GM23248 (cell line): ENCODE measurements at regions not wholly inside any gene's neighbourhood (a gene's known extent, or its start where the extent isn't known, plus 50 kb on each side); places are given as distances from the start of the nearest gene placed in this dataset.

Experiments
- DNase-seq: peaks from one replicate; pipeline ENCODE4 v3.0.0-alpha.2; 2015
- H2AFZ ChIP-seq: fragments of 200-600 bp; sonication (generic); 2 replicates; pipeline ENCODE4 v1.6.1; 2016; ENCODE audit warnings: antibody characterized with exemption
- H3F3A ChIP-seq: fragments of 200-600 bp; sonication (generic); 2 replicates; pipeline ENCODE4 v1.6.1; 2016; ENCODE audit warnings: mild to moderate bottlenecking, antibody characterized with exemption, mixed run types; ENCODE audit not compliant: insufficient read depth
- H3K27ac ChIP-seq: fragments of 200-600 bp; sonication (generic); 2 replicates; pipeline ENCODE4 v1.5.1; 2016; ENCODE audit warnings: mild to moderate bottlenecking
- H3K27me3 ChIP-seq: fragments of 200-600 bp; sonication (generic); replicated peaks from 2 replicates; pipeline ENCODE4 v1.6.1; 2016; ENCODE audit warnings: mild to moderate bottlenecking; ENCODE audit not compliant: insufficient read depth
- H3K36me3 ChIP-seq: fragments of 200-600 bp; sonication (generic); 2 replicates; pipeline ENCODE4 v1.6.1; 2016; ENCODE audit warnings: low read depth, mild to moderate bottlenecking
- H3K4me1 ChIP-seq: fragments of 200-600 bp; sonication (generic); 2 replicates; pipeline ENCODE4 v1.6.1; 2016; ENCODE audit warnings: mild to moderate bottlenecking; ENCODE audit not compliant: insufficient read depth
- H3K4me2 ChIP-seq: fragments of 200-600 bp; sonication (generic); one replicate; pipeline ENCODE4 v1.6.1; 2016; ENCODE audit warnings: mild to moderate bottlenecking; ENCODE audit not compliant: unreplicated experiment
- H3K4me3 ChIP-seq: fragments of 200-600 bp; sonication (generic); 2 replicates; pipeline ENCODE4 v1.5.1; 2016; ENCODE audit warnings: mild to moderate bottlenecking
- H3K79me2 ChIP-seq: fragments of 200-600 bp; sonication (generic); 2 replicates; pipeline ENCODE4 v1.6.1; 2016; ENCODE audit warnings: mild to moderate bottlenecking; ENCODE audit not compliant: insufficient read depth
- H3K9ac ChIP-seq: fragments of 200-600 bp; sonication (generic); 2 replicates; pipeline ENCODE4 v1.6.1; 2016; ENCODE audit warnings: mild to moderate bottlenecking
- H3K9me2 ChIP-seq: fragments of 200-600 bp; sonication (generic); 2 replicates; pipeline ENCODE4 v1.6.1; 2016; ENCODE audit warnings: mixed run types, mild to moderate bottlenecking, moderate library complexity; ENCODE audit not compliant: insufficient read depth
- H3K9me3 ChIP-seq: fragments of 200-600 bp; sonication (generic); one replicate; pipeline ENCODE4 v1.6.1; 2017; ENCODE audit warnings: low read depth
- H4K20me1 ChIP-seq: fragments of 200-600 bp; sonication (generic); 2 replicates; pipeline ENCODE4 v1.6.0; 2016; ENCODE audit not compliant: insufficient read depth
- EZH2 ChIP-seq: fragments of 200-600 bp; sonication (generic); IDR thresholded peaks from 2 replicates; pipeline ENCODE4 v1.6.1; 2018; ENCODE audit warnings: antibody characterized with exemption, mild to moderate bottlenecking; ENCODE audit not compliant: insufficient read depth, poor library complexity, severe bottlenecking
- EZH2phosphoT487 ChIP-seq: fragments of 200-600 bp; sonication (generic); IDR thresholded peaks from 2 replicates; pipeline ENCODE4 v1.6.1; 2018; ENCODE audit warnings: antibody characterized with exemption, moderate library complexity, mild to moderate bottlenecking, low read depth; ENCODE audit not compliant: insufficient read depth
- WGBS, 2 experiments: methylation state at CpG; one replicate each; pipeline ENCODE4 v1.1.6; 2015 to 2017; ENCODE audit warnings: low lambda C conversion rate in 2 of 2, low coverage in 1 of 2; ENCODE audit errors: missing lambda C conversion rate in 2 of 2; 5-methylcytosine and 5-hydroxymethylcytosine counted together
- in situ Hi-C: fragments of 300-500 bp; cut with MboI; formaldehyde crosslinking; loops from 2 replicates; pipeline ENCODE4 v1.15.0; 2020

DNA sequence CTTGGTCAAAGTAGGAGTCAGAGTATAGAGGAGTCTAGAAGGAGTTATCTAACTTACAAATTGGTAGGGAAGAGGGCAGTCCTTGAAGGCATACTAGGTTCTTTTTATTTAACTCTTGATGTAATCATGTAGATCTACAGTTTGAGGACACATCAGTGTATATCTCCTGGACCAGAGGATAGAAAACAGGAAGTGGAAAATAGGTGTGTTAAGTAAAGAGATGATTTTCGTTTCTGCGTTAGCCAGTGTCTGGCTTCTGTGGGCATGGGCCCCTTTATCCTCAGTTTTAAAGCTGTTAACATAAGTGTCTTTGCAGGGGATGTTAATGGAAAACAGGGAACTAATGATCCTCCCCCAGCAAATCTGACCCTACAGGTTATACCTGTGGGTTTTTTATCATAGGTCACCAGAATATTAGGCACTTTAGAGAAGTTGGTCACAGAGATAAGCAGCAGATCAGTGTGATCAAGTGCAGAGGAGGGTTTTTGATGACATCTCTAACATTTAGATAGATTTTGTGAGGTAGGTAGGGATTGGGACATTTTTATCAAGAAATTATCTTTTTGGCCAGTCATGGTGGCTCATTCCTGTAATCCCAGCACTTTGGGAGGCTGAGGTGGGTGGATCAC is 58.6 kb upstream of the PRSS1 start:
- Histone ChIP-seq H2AFZ (no peak overlapping the region), H3K9me2 (no peaks in the 10 kb centered on the region), H3K9me3 (no peaks in the 10 kb centered on the region), H3F3A (no peaks in the 10 kb centered on the region), H3K27me3 (peaks cover 10% of the 10 kb centered on the region), H3K4me1 (no peaks in the 10 kb centered on the region), H3K27ac (no peak overlapping the region), H4K20me1 (no peaks in the 10 kb centered on the region), H3K36me3 (no peaks in the 10 kb centered on the region), H3K4me2 (no peak overlapping the region), H3K4me3 (no peak overlapping the region), H3K9ac (no peak overlapping the region), H3K79me2 (no peaks in the 10 kb centered on the region)
- in situ Hi-C loops: no loop called here
- DNase-seq: no peak
- 86 to 88% methylated on average over 2 of the region's 2 CpGs for WGBS, 2 experiments
- TF ChIP-seq EZH2phosphoT487 (no peak), EZH2 (no peak)

DNA sequence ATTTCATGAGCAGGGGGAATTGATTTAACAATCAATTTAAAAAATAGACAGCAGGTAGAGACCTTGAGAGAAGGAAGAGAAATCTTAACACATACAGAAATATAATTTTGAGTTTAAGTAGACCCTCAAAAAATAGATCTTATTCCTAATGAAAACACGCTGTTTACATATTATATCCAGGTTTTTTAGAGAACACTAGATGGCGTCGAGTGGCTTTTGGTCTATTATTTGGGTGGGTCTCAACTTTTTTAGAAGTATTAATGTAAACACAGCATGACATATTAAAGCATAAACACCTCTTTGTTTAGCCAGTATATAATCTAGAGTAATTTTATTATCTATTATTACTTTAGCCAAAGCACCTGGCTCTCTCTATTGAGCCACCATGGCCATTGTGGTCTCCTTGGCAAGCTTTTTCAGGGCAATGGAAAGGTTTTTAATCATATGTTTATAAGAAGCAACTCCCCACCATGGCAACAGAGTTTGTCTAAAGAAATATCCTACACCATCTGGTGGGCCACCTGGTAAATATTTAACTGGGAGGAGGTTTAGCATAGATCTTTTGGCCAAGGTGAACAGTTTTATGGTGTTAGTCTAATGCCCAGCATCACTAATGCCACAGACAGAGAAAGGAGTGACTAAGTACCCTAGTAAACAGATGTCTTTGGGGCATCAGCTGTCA is 59.7 kb upstream of the PRSS1 start:
- WGBS, 2 experiments: 21 to 31% methylated on average over 3 of the region's 3 CpGs
- no peaks in the 10 kb centered on the region for H3K9me3 ChIP-seq
- H3K36me3 ChIP-seq: no peaks in the 10 kb centered on the region
- no peak for DNase-seq
- no peak overlapping the region for H3K9ac ChIP-seq
- in situ Hi-C loops: no loop called here
- H4K20me1 ChIP-seq: no peaks in the 10 kb centered on the region
- H3K4me1 ChIP-seq: no peaks in the 10 kb centered on the region
- TF ChIP-seq EZH2phosphoT487 (no peak), EZH2 (no peak)
- no peak overlapping the region for H3K4me3 ChIP-seq
- H3K9me2 ChIP-seq: no peaks in the 10 kb centered on the region
- H2AFZ ChIP-seq: no peak overlapping the region
- no peaks in the 10 kb centered on the region for H3F3A ChIP-seq
- H3K27ac ChIP-seq: no peak overlapping the region
- H3K79me2 ChIP-seq: no peaks in the 10 kb centered on the region
- H3K4me2 ChIP-seq: no peak overlapping the region
- peaks cover 10% of the 10 kb centered on the region for H3K27me3 ChIP-seq

DNA sequence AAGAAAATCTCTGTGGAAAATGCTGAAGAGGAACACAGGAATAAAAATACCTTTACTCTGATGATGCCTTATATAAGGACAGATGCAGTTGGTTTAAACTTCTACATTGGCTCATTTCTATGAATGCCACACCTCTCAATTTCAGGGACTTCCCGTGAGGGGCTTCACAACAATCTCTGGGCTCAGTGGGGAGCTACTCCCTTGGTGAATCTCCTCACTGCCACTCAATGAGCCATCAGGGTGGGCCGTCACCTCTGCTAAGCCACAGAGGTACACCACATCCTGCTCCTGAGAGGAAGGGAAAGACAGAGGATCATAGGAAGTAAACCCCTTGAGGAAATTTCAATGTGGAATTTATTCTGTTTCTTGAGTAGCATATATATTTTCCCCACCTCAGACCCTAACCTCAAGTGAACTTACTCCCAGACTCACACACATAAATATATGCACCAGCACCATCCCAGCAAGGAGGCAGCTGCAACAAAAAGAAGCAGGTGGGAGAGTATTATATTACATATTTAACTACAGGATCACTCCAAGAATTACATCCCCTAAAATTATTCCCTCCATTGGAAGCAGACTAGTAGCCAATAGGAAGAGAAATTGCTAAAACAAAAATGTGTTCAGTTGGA is 63.3 kb upstream of the PRSS1 start:
- no peak overlapping the region for H3K4me3 ChIP-seq
- in situ Hi-C loops: no loop called here
- H3F3A ChIP-seq: no peaks in the 10 kb centered on the region
- H3K9me3 ChIP-seq: no peaks in the 10 kb centered on the region
- no peak for DNase-seq
- no peak overlapping the region for H3K4me2 ChIP-seq
- H3K79me2 ChIP-seq: no peaks in the 10 kb centered on the region
- H3K27me3 ChIP-seq: no peaks in the 10 kb centered on the region; the same call in 1 of the 2 replicates
- H4K20me1 ChIP-seq: no peaks in the 10 kb centered on the region
- 14 to 20% methylated on average over 2 of the region's 2 CpGs for WGBS, 2 experiments
- no peak overlapping the region for H3K27ac ChIP-seq
- TF ChIP-seq EZH2: no peak
- no peak for TF ChIP-seq EZH2phosphoT487
- H3K9ac ChIP-seq: no peak overlapping the region
- no peaks in the 10 kb centered on the region for H3K36me3 ChIP-seq
- H3K9me2 ChIP-seq: no peaks in the 10 kb centered on the region
- H3K4me1 ChIP-seq: no peaks in the 10 kb centered on the region
- H2AFZ ChIP-seq: no peak overlapping the region

GRCh38 chr7:142681314-142682092 is 67.8 kb upstream of the PRSS1 start:
- in situ Hi-C loops: no loop called here
- no peaks in the 10 kb centered on the region for H3K36me3 ChIP-seq
- WGBS, 2 experiments: 30 to 34% methylated on average over 3 of the region's 3 CpGs

More at GRCh38 chr7:142681314-142682092, 67.8 kb upstream of the PRSS1 start:
- Histone ChIP-seq H3K4me1 (no peaks in the 10 kb centered on the region), H4K20me1 (no peaks in the 10 kb centered on the region), H3K4me2 (no peak overlapping the region), H3K27me3 (no peaks in the 10 kb centered on the region), H3K79me2 (no peaks in the 10 kb centered on the region), H3F3A (no peaks in the 10 kb centered on the region), H2AFZ (no peak overlapping the region), H3K4me3 (no peak overlapping the region), H3K9ac (no peak overlapping the region), H3K9me2 (no peaks in the 10 kb centered on the region), H3K27ac (no peak overlapping the region), H3K9me3 (no peaks in the 10 kb centered on the region)
- no peak for DNase-seq
- TF ChIP-seq EZH2phosphoT487 (no peak), EZH2 (no peak)
